ENCODE measurements at regions not wholly inside any gene's neighbourhood (a gene's known extent, or its start where the extent isn't known, plus 50 kb on each side); places are given as distances from the start of the nearest gene placed in this dataset.

DNA sequence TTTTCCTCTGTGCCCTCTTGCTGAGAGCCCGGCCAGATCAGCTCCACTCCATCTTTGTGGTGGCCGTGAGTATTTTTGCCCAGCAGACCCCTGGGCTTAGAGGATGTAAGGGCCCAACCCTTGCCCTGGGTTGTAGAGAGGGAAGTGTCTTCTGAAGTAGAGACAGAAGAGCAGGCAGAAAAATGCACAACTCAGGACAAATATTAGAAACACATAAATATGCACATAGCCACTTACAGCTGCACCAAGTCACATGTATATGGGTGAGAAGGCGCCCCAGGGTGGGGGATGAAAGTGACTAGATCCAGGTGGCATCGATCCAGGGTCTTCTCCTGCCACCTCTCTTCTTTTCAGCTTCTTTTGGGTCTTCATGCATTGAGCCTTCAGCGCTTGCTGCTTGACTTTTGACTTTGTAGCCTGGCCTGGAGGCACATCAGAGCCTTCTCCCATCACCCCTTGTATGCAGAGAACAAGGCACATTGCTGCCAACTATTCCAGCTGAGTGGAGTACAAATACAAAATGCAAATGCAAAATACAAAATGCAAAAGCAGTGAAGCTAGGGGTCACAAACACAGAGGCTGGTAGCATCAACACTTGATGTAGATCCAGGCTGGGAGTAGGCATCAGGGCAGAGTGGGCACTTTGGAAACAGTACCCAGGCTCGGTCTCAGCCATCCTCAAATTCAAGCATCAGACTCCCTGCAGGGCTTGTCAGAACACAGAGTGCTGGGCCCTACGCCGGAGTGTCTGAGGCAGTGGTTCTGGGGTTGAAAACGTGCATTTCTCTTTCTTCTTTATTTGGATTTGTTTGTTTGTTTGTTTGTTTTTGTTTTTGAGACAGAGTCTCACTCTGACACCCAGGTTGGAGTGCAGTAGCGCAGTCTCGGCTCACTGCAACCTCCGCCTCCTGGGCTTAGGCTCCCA, 133.0 kb downstream of the ASB7 start:
- no peak for DNase-seq (ENCODE audit: low read depth)

DNA sequence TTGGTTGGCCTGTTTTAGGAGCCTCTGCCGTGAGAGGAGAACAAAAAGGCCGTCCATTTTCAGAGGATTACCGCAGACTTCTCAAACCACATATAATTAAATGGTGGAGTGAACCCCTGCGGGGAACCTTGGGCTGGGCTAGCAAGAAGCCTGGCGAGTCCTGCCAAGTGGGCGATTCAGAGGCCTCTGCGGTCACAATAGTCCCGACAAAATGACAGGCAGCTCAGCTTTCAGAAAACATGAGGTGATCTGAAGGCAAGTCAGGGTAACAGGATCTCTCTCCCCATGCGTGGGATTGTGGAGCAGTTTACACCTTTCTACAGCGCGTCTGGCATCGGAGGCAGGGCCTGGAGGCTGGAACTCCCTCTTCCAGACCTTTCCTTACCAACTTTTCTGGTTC, 134.8 kb downstream of the ASB7 start:
- no peak for DNase-seq (ENCODE audit: low read depth)

DNA sequence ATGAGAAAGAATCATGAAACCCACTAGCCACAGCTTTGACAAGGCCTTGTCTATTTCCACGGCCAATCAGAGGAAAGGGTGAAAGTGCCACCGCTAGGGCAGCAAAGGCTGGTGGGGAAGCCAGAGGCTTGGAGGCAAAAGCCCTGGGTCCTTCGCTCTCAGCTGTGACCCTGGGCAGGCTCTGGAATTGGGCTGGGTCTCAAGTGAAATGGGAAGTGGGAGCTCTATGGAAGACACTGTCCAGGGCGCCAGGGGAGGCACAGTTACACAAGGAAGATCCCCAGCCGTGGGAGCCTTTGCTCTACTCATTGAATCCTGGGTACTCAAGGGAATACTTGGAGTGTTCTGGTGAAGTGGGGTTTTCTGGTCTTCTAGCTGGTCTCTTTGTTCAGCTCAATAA, 136.2 kb downstream of the ASB7 start:
- DNase-seq (ENCODE audit: low read depth) = no peak

DNA sequence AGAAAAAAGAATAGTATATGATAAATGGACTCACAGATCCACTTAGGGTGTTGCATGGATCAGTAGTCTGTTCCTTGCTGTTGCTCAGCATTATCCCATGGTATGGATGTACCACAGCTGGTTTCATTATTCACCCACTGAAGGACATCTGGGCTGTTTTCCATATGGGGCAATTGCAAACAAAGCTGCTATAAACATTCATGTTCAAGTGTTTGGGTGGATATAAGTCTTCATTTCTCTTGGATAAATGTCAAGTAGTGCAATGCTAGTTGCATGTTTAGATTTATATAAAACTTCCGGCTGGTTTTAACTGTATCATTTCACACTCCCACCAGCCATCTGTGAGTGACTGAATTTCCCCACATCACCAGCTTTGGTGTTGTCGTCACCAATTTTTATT, 137.7 kb downstream of the ASB7 start:
- no peak for DNase-seq (ENCODE audit: low read depth)

DNA sequence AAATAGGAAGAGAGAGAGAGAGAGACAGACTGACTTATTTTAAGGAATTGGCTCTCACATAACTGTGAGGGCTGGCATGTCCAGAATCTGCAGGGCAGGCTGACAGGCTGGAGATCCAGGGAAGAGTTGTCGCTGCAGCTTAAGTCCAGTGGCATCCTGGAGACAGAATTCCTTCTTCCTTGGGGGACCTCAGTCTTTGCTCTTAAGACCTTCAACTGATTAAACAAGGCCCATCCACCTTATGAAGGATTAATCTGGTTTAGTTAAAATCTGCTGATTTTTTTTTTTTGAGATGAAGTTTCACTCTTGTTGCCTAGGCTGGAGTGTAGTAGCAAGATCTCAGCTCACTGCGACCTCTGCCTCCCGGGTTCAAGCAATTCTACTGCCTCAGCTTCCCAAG, 128.0 kb upstream of the ALDH1A3 start:
- no peak for DNase-seq (ENCODE audit: low read depth)

DNA sequence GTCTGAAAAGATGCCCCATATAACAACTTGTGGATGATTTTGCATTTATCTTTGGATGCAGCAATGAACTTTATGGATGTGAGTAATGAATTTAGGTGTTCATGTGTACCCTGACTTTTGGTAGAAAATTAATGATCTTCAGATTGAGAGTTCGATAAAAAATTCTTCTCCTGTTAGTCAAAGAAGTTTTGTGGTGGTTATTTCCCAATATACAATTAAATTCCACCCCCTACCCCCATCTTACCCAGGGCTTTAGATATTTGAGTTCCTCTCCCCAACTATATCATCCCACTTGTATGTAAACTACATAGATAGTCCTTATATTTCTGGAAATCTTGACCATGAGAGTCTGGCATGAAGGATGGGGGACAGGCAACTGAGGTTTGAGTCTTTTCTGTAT, 126.1 kb upstream of the ALDH1A3 start:
- no peak for DNase-seq (ENCODE audit: low read depth)

DNA sequence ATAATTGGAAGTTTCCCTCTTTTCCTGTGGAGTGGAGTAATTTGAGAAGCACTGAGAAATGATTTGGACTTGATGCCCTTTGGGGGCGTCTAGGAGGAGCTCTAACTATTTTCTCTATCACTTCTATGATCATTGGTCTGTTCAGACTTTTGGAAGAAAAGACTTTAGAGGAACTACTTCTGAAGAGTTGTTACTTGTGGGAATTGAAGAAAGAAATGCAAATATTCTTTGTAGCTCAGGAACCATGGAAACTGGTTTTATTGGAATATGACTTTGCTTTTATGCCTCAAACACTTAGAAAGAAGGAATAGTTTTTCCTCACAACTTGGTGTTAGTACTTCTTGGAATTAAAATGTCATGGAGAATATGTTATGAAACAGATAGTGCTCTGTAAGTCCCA, 122.0 kb upstream of the ALDH1A3 start:
- DNase-seq (ENCODE audit: low read depth) = no peak

DNA sequence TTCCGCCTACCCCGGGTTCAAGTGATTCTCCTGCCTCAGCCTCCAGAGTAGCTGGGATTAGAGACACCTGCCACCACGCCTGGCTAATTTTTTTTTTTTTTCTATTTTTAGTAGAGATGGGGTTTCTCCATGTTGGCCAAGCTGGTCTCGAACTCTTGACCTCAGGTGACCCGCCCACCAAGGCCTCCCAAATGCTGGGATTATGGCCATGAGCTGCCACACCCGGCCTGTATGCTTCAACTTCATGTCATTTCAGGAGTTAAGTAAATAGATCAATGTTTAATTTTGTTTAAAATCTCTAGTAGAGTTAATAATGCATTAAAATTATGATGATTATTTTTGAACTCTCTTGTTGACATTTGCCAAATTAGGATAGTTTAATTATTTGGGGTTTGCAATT, 121.1 kb upstream of the ALDH1A3 start:
- DNase-seq (ENCODE audit: low read depth) = no peak

DNA sequence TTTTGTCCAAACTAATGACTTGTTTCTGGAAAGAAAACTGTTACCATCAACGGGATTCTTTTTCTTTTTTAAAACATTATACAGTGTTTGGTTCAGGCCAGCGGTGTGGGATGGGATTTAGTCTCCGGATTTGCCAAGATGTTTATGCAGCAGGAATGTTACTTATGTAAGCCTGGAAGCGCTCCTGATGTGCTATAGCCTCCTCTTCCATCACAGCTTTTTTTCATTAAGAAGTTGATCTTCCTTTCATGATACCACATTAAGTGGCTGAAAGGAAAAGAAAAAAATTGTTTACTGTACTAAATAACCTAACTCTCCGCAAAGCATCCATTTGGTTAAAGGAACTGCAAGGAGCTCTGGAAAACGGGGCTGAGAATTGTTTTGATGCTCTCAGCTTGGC, 120.5 kb upstream of the ALDH1A3 start:
- peak; percentile 20 for DNase-seq (ENCODE audit: low read depth)

DNA sequence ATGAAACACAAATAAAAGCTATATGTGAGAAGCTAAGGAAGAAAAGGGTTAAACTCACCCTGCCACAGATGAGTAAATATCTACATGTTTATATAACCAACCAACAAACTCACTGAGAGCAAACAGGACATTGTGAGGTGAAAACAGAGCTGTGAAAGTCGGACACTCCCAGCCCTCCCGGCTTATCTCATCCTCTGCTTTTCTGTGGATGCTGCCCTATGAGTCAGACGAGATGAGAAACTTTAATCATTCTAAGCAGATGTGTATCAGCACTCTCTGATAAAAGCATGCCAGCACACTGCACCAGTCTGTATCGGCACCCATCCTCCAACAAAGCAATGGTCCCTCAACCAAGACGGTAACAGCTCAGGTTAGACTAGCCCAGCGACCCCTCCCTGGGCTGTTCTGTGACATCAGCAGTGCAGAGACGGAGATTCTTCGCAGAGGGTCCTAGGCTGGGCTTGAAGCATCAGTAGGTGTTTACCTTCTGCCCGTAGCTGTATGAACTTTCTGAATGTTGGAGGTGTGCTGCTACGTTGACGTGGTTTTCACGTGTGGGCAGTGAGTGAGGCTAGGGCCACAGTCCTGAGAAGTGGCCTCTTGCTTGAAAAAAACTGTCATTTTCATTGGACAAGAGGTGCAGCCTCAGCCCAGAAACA, 119.8 kb upstream of the ALDH1A3 start:
- DNase-seq (ENCODE audit: low read depth) = peak; percentile 68

DNA sequence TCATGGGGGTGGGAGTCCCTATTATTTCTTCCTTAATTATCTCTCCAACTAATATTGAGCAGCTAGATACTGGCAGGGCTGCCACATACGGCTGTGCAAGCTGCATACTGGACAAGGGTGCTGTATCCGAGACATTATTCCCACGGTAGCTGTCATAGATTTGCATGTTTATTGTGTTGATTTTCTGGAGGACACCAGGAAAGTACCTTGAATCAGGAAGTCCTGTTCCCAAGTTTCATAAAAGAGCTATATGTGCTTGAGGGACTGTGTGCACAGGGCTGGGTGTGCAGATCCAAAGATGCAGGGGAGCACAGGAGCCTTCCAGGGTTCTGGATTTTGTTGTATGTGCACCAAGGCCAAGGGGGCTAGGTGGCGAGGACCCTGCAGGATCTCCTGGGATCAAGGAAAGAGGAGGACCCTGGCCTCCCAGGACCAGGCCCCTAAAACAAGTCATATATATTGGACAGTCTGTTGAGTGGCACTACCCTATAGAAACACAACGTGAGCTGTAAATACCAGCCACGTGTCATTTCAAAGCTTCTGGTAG, 119.2 kb upstream of the ALDH1A3 start:
- no peak for DNase-seq (ENCODE audit: low read depth)

DNA sequence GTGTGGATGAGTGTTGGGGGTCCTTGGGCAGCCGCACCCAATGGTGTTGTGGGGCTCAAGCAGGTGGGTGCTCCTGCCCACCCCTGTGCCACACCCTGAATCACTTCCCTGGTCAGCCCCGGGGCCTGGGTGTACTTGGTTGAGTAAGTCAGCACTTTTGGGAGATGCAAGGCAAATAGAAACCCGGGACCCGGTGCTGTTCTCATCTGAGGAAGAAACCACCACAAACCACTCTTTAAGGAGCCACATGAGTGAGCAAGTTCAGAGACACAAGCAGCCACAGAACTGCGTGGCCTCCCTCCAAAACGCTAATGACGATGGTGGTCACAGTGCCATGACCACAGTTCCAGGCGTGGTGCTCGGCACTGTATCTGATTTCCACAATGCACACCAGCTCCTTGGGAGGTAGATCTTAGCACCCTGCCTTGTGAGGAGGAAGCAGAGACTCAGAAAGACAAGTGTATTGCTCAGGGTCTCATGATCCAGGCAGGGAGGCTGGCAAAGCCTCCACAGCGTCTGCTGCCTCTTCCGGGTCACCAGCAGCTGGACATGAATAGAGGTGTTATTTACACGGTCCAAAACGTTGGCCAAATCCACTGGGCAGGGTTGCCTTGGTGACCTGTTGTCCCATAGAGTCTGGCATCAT, 118.2 kb upstream of the ALDH1A3 start:
- no peak for DNase-seq (ENCODE audit: low read depth)

DNA sequence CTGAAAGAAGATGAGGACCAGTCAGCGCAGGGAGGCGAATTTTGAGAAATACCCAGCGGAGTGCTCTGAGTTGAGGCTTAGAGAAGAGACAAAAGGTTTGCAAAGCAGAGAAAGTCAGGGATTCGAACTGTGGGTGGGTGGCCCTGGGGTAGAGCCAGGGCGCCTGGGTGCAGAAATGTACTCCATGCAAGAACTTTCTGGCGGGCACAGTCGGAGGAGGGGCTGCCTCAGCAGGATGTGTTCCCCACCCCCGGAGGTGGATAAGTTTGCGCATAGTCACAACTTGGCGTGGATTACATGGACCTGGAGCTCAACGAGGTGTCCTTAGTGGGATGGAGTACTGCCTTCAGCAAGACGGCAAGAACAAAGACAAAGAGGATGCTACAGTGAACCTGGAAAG, 117.3 kb upstream of the ALDH1A3 start:
- DNase-seq (ENCODE audit: low read depth) = no peak

DNA sequence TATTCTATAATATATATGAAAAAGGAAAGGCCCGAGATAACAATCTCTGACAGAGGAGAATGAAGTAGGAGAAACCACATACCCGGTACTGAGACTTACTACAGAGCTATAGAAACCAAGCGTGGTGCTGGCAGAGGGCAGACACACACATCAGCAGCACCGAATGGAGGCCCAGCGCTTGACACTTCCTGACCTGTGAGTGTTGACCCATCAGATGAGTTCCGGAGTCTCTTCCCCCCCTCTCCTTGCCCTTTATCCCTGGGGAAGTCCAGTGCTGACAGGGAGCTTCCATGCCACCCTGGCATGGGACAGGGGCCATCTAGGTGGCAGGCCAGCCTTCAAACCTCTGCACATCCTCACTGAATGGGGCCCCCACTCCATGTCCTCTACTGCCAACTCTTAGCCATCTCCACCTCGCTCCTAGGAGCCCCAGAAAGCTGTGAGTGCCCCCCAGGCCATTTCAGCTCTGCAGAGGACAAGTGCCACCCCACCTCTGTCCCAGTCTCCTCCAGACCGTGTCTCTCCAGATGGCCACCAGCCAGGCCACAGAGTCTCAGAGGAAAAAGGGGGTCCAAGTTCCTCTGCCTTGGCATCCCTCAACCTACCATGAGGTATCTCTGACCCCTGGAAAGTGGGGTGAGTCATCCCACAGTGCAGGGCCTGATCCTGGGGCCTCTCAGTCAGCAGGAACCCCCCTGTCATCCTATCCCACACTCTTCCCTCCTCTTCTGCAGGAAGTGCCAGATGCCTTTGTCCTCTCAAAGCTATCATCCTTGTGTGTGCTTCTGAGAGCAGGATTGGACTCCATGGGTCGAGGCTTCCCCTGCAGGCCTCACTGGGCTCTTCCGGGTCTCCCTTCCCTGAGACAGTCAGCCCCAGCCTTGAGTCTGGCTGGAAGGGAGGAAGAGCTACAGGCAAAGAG, 116.5 kb upstream of the ALDH1A3 start:
- no peak for DNase-seq (ENCODE audit: low read depth)

DNA sequence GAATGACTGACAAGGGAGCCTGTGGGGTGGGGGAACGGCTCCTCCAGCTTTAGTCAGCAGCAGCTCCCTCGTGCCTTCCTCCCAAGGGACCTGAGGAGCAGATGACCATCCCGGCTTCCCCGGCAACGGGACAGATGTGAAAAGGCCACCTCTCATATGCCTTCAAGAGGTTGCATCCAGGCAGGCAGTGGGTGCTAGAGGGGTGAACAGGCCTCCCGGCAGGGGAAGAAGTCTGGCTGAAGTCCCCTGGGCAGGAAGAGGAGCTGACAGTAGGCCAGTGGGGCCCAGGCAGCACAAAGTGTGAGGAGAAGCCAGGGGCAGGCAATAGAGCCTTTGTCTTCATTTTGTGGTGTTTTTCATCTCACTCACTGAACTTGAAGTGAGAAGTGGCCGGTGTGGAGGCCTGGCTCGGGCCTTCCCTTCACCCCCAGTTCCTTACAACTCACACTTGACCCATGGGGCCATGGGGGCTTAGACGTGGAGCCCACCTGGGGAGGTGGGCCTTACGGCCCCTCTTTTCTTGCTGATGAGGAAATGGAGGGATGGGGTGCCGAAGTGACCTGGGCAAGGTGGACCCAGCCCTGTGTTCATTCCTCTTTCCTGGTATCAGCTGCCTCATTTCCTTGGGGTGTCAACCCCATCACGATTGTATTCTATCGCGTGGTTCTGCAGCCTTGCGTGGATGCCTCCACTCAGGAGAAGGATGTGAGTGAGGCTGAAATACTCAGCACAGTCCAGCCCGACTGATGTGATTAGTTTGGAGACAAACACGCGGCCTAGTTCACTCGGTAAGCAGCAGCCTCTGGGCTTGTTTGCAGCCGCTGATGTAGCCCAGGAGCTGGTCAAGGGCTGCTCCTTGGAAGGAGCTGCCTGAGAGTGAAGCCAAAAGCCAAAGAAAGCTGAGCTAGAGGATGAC, 115.5 kb upstream of the ALDH1A3 start:
- DNase-seq (ENCODE audit: low read depth) = no peak

DNA sequence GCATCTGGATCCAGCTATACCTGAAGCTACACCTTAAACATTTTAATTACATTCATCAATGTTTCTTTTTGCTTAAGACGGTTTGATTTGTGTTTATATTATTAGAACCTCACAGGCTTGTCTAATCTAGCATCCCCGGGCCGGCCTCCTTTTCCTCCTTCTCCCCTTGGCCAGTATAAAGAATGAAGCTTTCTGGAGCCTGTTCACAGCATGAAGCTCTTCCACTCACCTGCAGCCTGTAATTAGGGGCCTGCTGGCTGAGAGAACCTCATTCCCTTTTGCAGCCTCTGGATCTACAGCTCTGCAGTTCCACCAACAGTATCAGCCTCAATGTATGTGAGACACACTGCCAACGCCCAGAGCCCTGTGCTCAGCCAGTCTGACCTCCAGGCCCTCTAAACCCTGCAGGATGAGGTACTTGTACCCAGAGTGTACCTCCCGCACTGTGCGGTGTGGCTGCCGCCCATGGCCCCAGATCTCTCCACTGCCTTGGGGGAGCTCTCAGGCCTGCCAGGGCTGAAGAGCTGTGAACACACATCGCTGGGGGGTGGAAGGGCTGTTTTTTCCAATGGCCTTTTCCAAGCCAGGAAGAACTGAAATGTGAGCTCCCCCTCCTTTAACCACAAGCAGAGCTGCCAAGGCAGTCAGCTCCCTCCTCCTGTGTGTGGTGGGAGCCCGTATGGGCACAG, 114.7 kb upstream of the ALDH1A3 start:
- DNase-seq (ENCODE audit: low read depth) = no peak

DNA sequence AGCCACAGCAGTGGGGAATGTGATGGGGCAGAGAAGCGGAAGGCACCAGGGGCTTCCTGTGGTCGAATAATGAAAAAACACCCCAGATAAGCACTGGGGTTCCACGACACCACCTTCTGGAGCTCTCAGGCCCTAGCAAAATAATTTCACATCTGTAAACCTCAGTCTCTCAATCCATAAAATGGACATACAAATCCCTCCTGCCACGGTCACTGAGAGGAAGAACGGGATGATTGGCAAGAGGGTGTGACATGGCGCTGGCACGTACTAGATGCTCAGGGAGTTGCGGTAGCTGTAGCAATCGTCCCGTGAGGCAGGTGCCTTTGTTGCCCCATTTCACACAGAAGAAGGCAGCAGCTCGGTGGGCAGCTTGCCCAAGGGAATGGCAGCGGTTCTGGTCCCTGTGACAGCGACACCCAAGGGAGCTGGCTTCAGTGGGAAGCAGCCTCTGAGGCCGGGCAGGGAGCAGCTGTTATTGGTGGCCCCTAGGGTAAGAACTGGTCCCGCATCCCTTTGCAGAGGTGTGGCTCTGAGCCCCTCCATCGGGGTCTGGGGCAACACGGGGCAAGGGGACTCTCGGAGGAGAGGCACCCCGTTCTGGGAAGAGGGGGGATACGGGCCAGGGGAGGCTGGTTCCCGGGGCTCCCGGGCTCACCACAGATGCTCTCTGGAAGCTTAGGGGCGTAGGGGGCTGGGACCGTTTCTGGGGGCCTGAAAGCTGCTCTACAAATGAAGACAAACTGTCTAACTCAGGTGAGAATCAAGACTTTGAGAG, 114.0 kb upstream of the ALDH1A3 start:
- no peak for DNase-seq (ENCODE audit: low read depth)

DNA sequence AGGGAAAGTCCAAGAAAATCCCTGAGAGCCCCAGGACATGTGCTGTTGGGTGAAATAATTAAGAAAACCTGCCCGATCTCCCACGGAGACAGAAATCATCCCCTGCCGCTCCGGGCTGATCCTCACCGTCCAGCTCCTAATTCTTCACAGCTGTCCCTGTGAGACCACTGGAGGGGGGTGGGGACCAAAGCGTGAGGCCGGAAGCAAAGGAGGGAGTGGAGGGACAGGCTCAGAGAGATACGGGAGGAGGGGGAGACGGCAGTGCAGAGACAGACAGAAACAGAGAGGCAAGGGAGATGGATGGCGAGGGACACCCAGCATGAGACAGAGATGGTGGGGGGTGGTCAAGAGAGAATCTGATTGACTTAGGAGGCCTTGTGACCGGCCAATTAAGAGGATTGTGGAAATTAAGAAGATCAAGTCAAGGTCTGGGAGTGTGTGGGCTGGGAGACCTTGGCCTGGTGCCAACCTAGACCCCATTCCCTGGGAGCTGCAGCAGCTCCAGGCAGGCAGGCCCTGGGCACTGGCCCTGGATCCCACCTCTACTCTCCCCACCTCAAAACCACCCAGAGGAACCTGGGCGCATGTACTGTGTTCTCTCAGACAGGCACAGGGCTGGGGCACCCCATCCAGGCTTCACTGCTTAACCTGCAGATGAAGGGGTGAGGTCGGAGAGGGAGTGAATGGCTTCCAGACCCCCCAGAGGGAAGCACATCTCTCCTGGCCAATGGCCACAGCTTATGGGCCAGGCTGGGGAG, 113.2 kb upstream of the ALDH1A3 start:
- DNase-seq (ENCODE audit: low read depth) = no peak

All from HS-5 (cell line).